SK-N-SH (cell line): ENCODE measurements at regions not wholly inside any gene's neighbourhood (a gene's known extent, or its start where the extent isn't known, plus 50 kb on each side); places are given as distances from the start of the nearest gene placed in this dataset.

Experiments
- CTCF ChIA-PET: fragments of 300-600, 350-600 bp; formaldehyde crosslinking; extraction: SDS; loops from one replicate; lab custom pipeline; 2021; lab: Yijun Ruan, JAX
- POLR2A ChIA-PET: fragments of 350-600 bp; sonication (Branson Sonifier 250); formaldehyde crosslinking; extraction: SDS; loops from one replicate; lab custom pipeline; 2020; ENCODE audit warnings: antibody characterized with exemption, inconsistent platforms; lab: Yijun Ruan, JAX
- DNase-seq: peaks from one replicate; pipeline ENCODE4 v3.0.0; 2012
- H2AFZ ChIP-seq: fragments of 200-600 bp; sonication (generic); 2 replicates; pipeline ENCODE4 v1.8.1; 2016; ENCODE audit warnings: antibody characterized with exemption, mild to moderate bottlenecking, low read depth
- H3F3A ChIP-seq: fragments of 200-600 bp; sonication (generic); replicated peaks from 2 replicates; pipeline ENCODE3; 2016; ENCODE audit warnings: antibody characterized with exemption, mild to moderate bottlenecking; ENCODE audit not compliant: insufficient read depth
- H3K27ac ChIP-seq, 2 experiments: fragments of 200-500 bp in 1 of 2; fragments of 200-600 bp in 1 of 2; sonication (Bioruptor generic) in 1 of 2; sonication (generic), shearing (Covaris generic) in 1 of 2; 2 replicates each; pipeline versions ENCODE4 v1.5.1 to v1.6.1; 2014 to 2016; ENCODE audit warnings: low read depth in 2 of 2, inconsistent platforms in 1 of 2, low read length in 1 of 2, mild to moderate bottlenecking in 1 of 2, mixed read lengths in 1 of 2
- H3K27me3 ChIP-seq: fragments of 200-600 bp; sonication (generic), shearing (Covaris generic); 2 replicates; pipeline ENCODE4 v1.6.1; 2016; ENCODE audit warnings: mixed run types; ENCODE audit not compliant: insufficient read depth
- H3K36me3 ChIP-seq, 2 experiments: fragments of 200-500 bp in 1 of 2; fragments of 200-600 bp in 1 of 2; sonication (Bioruptor generic) in 1 of 2; sonication (generic) in 1 of 2; replicated peaks in 1 of 2; 2 replicates each; pipeline versions ENCODE3 to v1.5.1; 2014 to 2016; ENCODE audit warnings: low read length in 1 of 2, mild to moderate bottlenecking in 1 of 2; ENCODE audit not compliant: insufficient read depth in 2 of 2, control insufficient read depth in 1 of 2
- H3K4me1 ChIP-seq, 2 experiments: fragments of 200-500 bp in 1 of 2; fragments of 200-600 bp in 1 of 2; sonication (Bioruptor generic) in 1 of 2; sonication (generic), shearing (Covaris generic) in 1 of 2; 2 replicates each; pipeline versions ENCODE4 v1.5.1 to v1.6.1; 2014 to 2016; ENCODE audit warnings: low read depth in 1 of 2, low read length in 1 of 2, mixed run types in 1 of 2; ENCODE audit not compliant: insufficient read depth in 2 of 2, control insufficient read depth in 1 of 2
- H3K4me2 ChIP-seq: fragments of 200-600 bp; sonication (generic), shearing (Covaris generic); 2 replicates; pipeline ENCODE4 v1.6.1; 2017; ENCODE audit warnings: mixed run types
- H3K4me3 ChIP-seq, 2 experiments: fragments of 200-500 bp in 1 of 2; fragments of 200-600 bp in 1 of 2; sonication (Bioruptor generic) in 1 of 2; sonication (generic), shearing (Covaris generic) in 1 of 2; 2 replicates each; pipeline versions ENCODE4 v1.5.1 to v1.8.1; 2014 to 2016; ENCODE audit warnings: low read depth in 2 of 2, inconsistent platforms in 1 of 2, low read length in 1 of 2, mild to moderate bottlenecking in 1 of 2, mixed read lengths in 1 of 2, moderate library complexity in 1 of 2
- H3K79me2 ChIP-seq: fragments of 200-600 bp; sonication (generic); 2 replicates; pipeline ENCODE4 v1.8.1; 2017; ENCODE audit warnings: mild to moderate bottlenecking; ENCODE audit not compliant: insufficient read depth
- H3K9ac ChIP-seq: fragments of 200-600 bp; sonication (generic); 2 replicates; pipeline ENCODE4 v1.6.1; 2017; ENCODE audit warnings: mixed run types
- H3K9me2 ChIP-seq: fragments of 200-600 bp; sonication (generic); 2 replicates; pipeline ENCODE4 v1.6.1; 2017; ENCODE audit warnings: mixed run types
- H3K9me3 ChIP-seq: fragments of 200-600 bp; sonication (generic); 2 replicates; pipeline ENCODE4 v1.6.1; 2017; ENCODE audit warnings: mixed run types, mild to moderate bottlenecking, moderate library complexity
- H4K20me1 ChIP-seq: fragments of 200-600 bp; sonication (generic); 2 replicates; pipeline ENCODE4 v1.6.1; 2017; ENCODE audit warnings: mild to moderate bottlenecking, mixed run types; ENCODE audit not compliant: insufficient read depth
- CHD2 ChIP-seq: fragments of 150-350 bp; IDR thresholded peaks from 2 replicates; pipeline ENCODE4 v1.6.1; 2018; ENCODE audit warnings: low read length; ENCODE audit not compliant: partially characterized antibody
- ELF1 ChIP-seq: IDR thresholded peaks from 2 replicates; pipeline ENCODE4 v1.4.0; 2012
- EP300 ChIP-seq, 2 experiments: IDR thresholded peaks; 2 replicates each; pipeline versions ENCODE4 v1.4.0 to v1.6.1; 2012; ENCODE audit warnings: borderline replicate concordance in 1 of 2, low read depth in 1 of 2, low read length in 1 of 2
- EZH2phosphoT487 ChIP-seq: fragments of 200-600 bp; sonication (generic); IDR thresholded peaks from 2 replicates; pipeline ENCODE4 v1.6.1; 2017; ENCODE audit warnings: low read depth, mixed run types, mild to moderate bottlenecking, antibody characterized with exemption, moderate library complexity, borderline replicate concordance
- FOSL2 ChIP-seq: IDR thresholded peaks from 2 replicates; pipeline ENCODE4 v1.4.0; 2012; ENCODE audit warnings: low read depth, mild to moderate bottlenecking, moderate library complexity, borderline replicate concordance
- FOXJ3 ChIP-seq: sonication (generic); formaldehyde crosslinking; IDR thresholded peaks from 2 replicates; pipeline ENCODE4 v1.5.1; 2020; ENCODE audit warnings: mild to moderate bottlenecking, missing genetic modification reagents
- FOXM1 ChIP-seq: IDR thresholded peaks from 2 replicates; pipeline ENCODE4 v1.4.0; 2012; ENCODE audit warnings: low read depth, mild to moderate bottlenecking
- JUND ChIP-seq: IDR thresholded peaks from 2 replicates; pipeline ENCODE4 v1.4.0; 2012
- MEF2A ChIP-seq: IDR thresholded peaks from 2 replicates; pipeline ENCODE4 v1.4.0; 2012; ENCODE audit warnings: low read depth, borderline replicate concordance
- NRF1 ChIP-seq: IDR thresholded peaks from 2 replicates; pipeline ENCODE4 v1.6.1; 2012; ENCODE audit warnings: low read depth, mild to moderate bottlenecking, low read length
- PBX3 ChIP-seq: IDR thresholded peaks from 2 replicates; pipeline ENCODE4; 2012
- POLR2AphosphoS5 ChIP-seq: IDR thresholded peaks from 2 replicates; pipeline ENCODE4 v1.6.1; 2012; ENCODE audit warnings: low read depth, low read length
- RAD21 ChIP-seq: IDR thresholded peaks from 2 replicates; pipeline ENCODE4 v1.6.1; 2012; ENCODE audit warnings: mild to moderate bottlenecking, low read length
- RXRA ChIP-seq: IDR thresholded peaks from 2 replicates; pipeline ENCODE4 v1.4.0; 2012; ENCODE audit warnings: low read depth, mild to moderate bottlenecking, borderline replicate concordance
- SIN3A ChIP-seq: IDR thresholded peaks from 2 replicates; pipeline ENCODE4 v1.6.1; 2012; ENCODE audit warnings: low read depth, mild to moderate bottlenecking, low read length, moderate library complexity, borderline replicate concordance
- TCF12 ChIP-seq: IDR thresholded peaks from 2 replicates; pipeline ENCODE4 v1.4.0; 2012
- YY1 ChIP-seq: IDR thresholded peaks from 2 replicates; pipeline ENCODE4 v1.4.0; 2012; ENCODE audit warnings: low read depth, mild to moderate bottlenecking
- WGBS: methylation state at CpG from one replicate; pipeline ENCODE4 v1.1.6; 2017; ENCODE audit warnings: low lambda C conversion rate; 5-methylcytosine and 5-hydroxymethylcytosine counted together
- TF ChIP-seq, protein P1 (sequence below): fragments of 150-350 bp; IDR thresholded peaks from 2 replicates; pipeline ENCODE4 v1.6.1; 2017; ENCODE audit warnings: antibody characterized with exemption, low read length, low read depth, borderline replicate concordance
- TF ChIP-seq, protein P2 (sequence below): fragments of 200-600 bp; sonication (generic); IDR thresholded peaks from 2 replicates; pipeline ENCODE4 v1.6.1; 2017; ENCODE audit warnings: antibody characterized with exemption, mild to moderate bottlenecking, moderate library complexity

DNA sequence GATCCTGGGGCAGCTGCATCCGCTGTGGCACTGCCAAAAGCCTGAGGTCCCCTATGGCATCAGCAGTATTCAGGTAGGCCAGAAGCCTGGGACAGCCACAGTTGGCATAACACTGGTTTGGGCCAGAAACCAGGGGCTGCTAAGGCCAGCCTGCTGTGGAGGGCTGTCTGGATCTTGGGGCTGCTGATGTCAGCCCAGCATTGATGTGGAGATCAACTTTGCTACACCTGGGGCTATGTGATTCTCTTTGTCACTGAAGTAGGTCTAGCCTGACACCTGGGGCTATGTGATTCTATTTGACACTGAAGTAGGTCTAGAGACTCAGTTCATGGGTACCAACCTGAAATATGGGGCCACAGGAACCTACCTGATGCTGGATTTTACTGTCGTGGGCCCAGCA lies 411.5 kb downstream of the RASEF start:
- Histone ChIP-seq H3K27ac (no peak overlapping the region), H3K79me2 (no peaks in the 10 kb centered on the region), H3K9ac (no peak overlapping the region), H3F3A (no peaks in the 10 kb centered on the region), H3K4me2 (no peak overlapping the region), H3K36me3 (no peaks in the 10 kb centered on the region), H3K9me3 (no peaks in the 10 kb centered on the region), H3K4me1 (no peaks in the 10 kb centered on the region), H2AFZ (no peak overlapping the region), H4K20me1 (no peaks in the 10 kb centered on the region), H3K4me3 (no peak overlapping the region), H3K27me3 (no peaks in the 10 kb centered on the region), H3K9me2 (no peaks in the 10 kb centered on the region)
- CTCF ChIA-PET: no interaction called here
- no peak for DNase-seq
- POLR2A ChIA-PET: no interaction called here
- no peak for TF ChIP-seq RAD21
- no peak for TF ChIP-seq RXRA
- TF ChIP-seq FOSL2: no peak
- TF ChIP-seq NRF1: no peak
- no peak for TF ChIP-seq ELF1
- no peak for TF ChIP-seq POLR2AphosphoS5
- no peak for TF ChIP-seq PBX3
- TF ChIP-seq, protein P1, sequence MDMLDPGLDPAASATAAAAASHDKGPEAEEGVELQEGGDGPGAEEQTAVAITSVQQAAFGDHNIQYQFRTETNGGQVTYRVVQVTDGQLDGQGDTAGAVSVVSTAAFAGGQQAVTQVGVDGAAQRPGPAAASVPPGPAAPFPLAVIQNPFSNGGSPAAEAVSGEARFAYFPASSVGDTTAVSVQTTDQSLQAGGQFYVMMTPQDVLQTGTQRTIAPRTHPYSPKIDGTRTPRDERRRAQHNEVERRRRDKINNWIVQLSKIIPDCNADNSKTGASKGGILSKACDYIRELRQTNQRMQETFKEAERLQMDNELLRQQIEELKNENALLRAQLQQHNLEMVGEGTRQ: no peak
- no peak for TF ChIP-seq FOXM1
- TF ChIP-seq CHD2: no peak
- TF ChIP-seq, protein P2, sequence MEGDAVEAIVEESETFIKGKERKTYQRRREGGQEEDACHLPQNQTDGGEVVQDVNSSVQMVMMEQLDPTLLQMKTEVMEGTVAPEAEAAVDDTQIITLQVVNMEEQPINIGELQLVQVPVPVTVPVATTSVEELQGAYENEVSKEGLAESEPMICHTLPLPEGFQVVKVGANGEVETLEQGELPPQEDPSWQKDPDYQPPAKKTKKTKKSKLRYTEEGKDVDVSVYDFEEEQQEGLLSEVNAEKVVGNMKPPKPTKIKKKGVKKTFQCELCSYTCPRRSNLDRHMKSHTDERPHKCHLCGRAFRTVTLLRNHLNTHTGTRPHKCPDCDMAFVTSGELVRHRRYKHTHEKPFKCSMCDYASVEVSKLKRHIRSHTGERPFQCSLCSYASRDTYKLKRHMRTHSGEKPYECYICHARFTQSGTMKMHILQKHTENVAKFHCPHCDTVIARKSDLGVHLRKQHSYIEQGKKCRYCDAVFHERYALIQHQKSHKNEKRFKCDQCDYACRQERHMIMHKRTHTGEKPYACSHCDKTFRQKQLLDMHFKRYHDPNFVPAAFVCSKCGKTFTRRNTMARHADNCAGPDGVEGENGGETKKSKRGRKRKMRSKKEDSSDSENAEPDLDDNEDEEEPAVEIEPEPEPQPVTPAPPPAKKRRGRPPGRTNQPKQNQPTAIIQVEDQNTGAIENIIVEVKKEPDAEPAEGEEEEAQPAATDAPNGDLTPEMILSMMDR: no peak
- TF ChIP-seq YY1: no peak
- TF ChIP-seq MEF2A: no peak
- no peak for TF ChIP-seq FOXJ3
- TF ChIP-seq EZH2phosphoT487: no peak
- no peak for TF ChIP-seq EP300 (IDR thresholded peaks at IDR 0.05; ENCODE audit: borderline replicate concordance in 1 of 2, low read depth in 1 of 2, low read length in 1 of 2)
- no peak for TF ChIP-seq TCF12
- TF ChIP-seq JUND: no peak
- TF ChIP-seq SIN3A: no peak
- 11% methylated on average over 2 of the region's 2 CpGs for WGBS
